Endothelial cell (in vitro differentiated cells): ENCODE measurements at regions not wholly inside any gene's neighbourhood (a gene's known extent, or its start where the extent isn't known, plus 50 kb on each side); places are given as distances from the start of the nearest gene placed in this dataset.
A peak's percentile ranks its signal among the peaks of the same experiment; 100 is the strongest.

Experiments used
- DNase-seq: peaks from one replicate; pipeline ENCODE4 v3.0.0; 2021; ENCODE audit warnings: low spot score
- H3K27ac Mint-ChIP-seq: one replicate; pipeline ENCODE4 v1.8.0; 2021; ENCODE audit warnings: mixed read lengths, inconsistent platforms; ENCODE audit not compliant: unreplicated experiment
- H3K27me3 Mint-ChIP-seq: one replicate; pipeline ENCODE4 v1.8.0; 2021; ENCODE audit warnings: mild to moderate bottlenecking, moderate library complexity, mixed read lengths, inconsistent platforms; ENCODE audit not compliant: unreplicated experiment
- H3K36me3 Mint-ChIP-seq: one replicate; pipeline ENCODE4 v1.8.0; 2021; ENCODE audit warnings: mild to moderate bottlenecking, low read depth, mixed read lengths, inconsistent platforms; ENCODE audit not compliant: unreplicated experiment
- H3K4me1 Mint-ChIP-seq: one replicate; pipeline ENCODE4 v1.8.0; 2021; ENCODE audit warnings: mild to moderate bottlenecking, mixed read lengths, inconsistent platforms; ENCODE audit not compliant: unreplicated experiment
- H3K4me3 Mint-ChIP-seq: one replicate; pipeline ENCODE4 v1.8.0; 2021; ENCODE audit warnings: mild to moderate bottlenecking, mixed read lengths, inconsistent platforms; ENCODE audit not compliant: unreplicated experiment
- H3K9me3 Mint-ChIP-seq: one replicate; pipeline ENCODE4 v1.8.0; 2021; ENCODE audit warnings: mixed read lengths, inconsistent platforms; ENCODE audit not compliant: unreplicated experiment
- CTCF ChIP-seq: fragments of 200-600 bp; sonication (generic); IDR thresholded peaks from one replicate; pipeline ENCODE4 v1.5.0; 2021; ENCODE audit warnings: antibody characterized with exemption; ENCODE audit not compliant: unreplicated experiment

- TF ChIP-seq CTCF: no peak
- Mint-ChIP-seq H3K27ac (no peak overlapping the region), H3K4me3 (no peak overlapping the region), H3K4me1 (peaks cover 16% of the 10 kb centered on the region), H3K27me3 (peaks cover 5% of the 10 kb centered on the region), H3K9me3 (no peaks in the 10 kb centered on the region), H3K36me3 (peaks cover 17% of the 10 kb centered on the region)
- no peak for DNase-seq
Observed at GRCh38 chr12:124428792-124429281, 133.9 kb downstream of the RFLNA start.

GRCh38 chr12:124428136-124428791 is 133.4 kb downstream of the RFLNA start:
- H3K4me1 Mint-ChIP-seq: peaks cover 16% of the 10 kb centered on the region
- peaks cover 5% of the 10 kb centered on the region for H3K27me3 Mint-ChIP-seq
- no peak overlapping the region for H3K4me3 Mint-ChIP-seq
- no peak for DNase-seq
- H3K36me3 Mint-ChIP-seq: peaks cover 17% of the 10 kb centered on the region
- TF ChIP-seq CTCF: no peak
- no peaks in the 10 kb centered on the region for H3K9me3 Mint-ChIP-seq
- no peak overlapping the region for H3K27ac Mint-ChIP-seq

- TF ChIP-seq CTCF: no peak
- Mint-ChIP-seq H3K27ac (peak overlapping the region; percentile 24), H3K9me3 (no peaks in the 10 kb centered on the region), H3K4me3 (peak overlapping the region; percentile 47), H3K27me3 (peaks cover 5% of the 10 kb centered on the region), H3K4me1 (peaks cover 16% of the 10 kb centered on the region), H3K36me3 (peaks cover 14% of the 10 kb centered on the region)
- no peak for DNase-seq
Observed at GRCh38 chr12:124426594-124427555, 132.0 kb downstream of the RFLNA start.

- Mint-ChIP-seq H3K9me3 (no peaks in the 10 kb centered on the region), H3K27me3 (peaks cover 2% of the 10 kb centered on the region), H3K27ac (no peak overlapping the region), H3K4me3 (no peak overlapping the region), H3K4me1 (peaks cover 16% of the 10 kb centered on the region), H3K36me3 (peaks cover 10% of the 10 kb centered on the region)
- no peak for DNase-seq
- no peak for TF ChIP-seq CTCF
Observed at GRCh38 chr12:124425667-124426066, 130.8 kb downstream of the RFLNA start.
